H1 (cell line): ENCODE measurements at regions not wholly inside any gene's neighbourhood (a gene's known extent, or its start where the extent isn't known, plus 50 kb on each side); places are given as distances from the start of the nearest gene placed in this dataset.

Source experiments
- CTBP2 ChIP-seq: IDR thresholded peaks from 2 replicates; pipeline ENCODE4 v1.7.0; 2011; ENCODE audit warnings: borderline replicate concordance, mild to moderate bottlenecking, moderate library complexity, mixed read lengths, low read length; ENCODE audit not compliant: insufficient read depth, insufficient read length
- GTF2F1 ChIP-seq: IDR thresholded peaks from 2 replicates; pipeline ENCODE4 v1.6.1; 2012; ENCODE audit warnings: low read depth, low read length, improper control_type of control experiment, borderline replicate concordance
- NANOG ChIP-seq: IDR thresholded peaks from 2 replicates; pipeline ENCODE4 v1.6.1; 2011; ENCODE audit warnings: low read length, low read depth, mild to moderate bottlenecking, inconsistent platforms; ENCODE audit not compliant: insufficient read depth, poor library complexity, severe bottlenecking

DNA sequence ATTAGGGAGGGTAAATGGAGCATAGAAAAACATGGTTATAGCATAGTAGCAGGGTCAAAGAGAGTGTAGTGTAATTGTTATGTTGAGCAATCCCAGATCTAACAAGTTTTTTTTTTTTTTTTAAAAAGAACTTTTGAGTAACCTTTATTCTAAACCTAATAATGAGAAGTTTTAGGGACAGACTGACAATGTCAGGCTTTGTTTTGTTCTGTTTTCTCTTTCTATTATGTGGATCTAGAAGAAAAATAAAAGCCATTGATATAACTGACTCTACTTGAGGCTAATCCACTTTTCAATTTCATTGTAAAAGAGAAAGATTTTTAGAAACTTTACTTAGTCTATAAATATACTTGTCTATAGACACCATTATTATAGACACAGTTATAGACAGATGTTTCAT is 200.0 kb downstream of the FAM170A start (continued):
- TF ChIP-seq GTF2F1 (no peak), NANOG (no peak), CTBP2 (no peak)
